Osteoblast (primary cell): ENCODE measurements at regions not wholly inside any gene's neighbourhood (a gene's known extent, or its start where the extent isn't known, plus 50 kb on each side); places are given as distances from the start of the nearest gene placed in this dataset.

Experiments
- DNase-seq: peaks from one replicate; pipeline ENCODE4 v3.0.0; 2011; ENCODE audit warnings: low spot score, mixed read lengths; ENCODE audit not compliant: insufficient read length; ENCODE audit errors: missing footprints
- H2AFZ ChIP-seq: 2 replicates; pipeline ENCODE4 v1.6.0; 2011; ENCODE audit warnings: mild to moderate bottlenecking, low read length
- H3K27ac ChIP-seq: 2 replicates; pipeline ENCODE4 v1.5.1; 2011; ENCODE audit warnings: mild to moderate bottlenecking, low read depth, low read length, moderate library complexity
- H3K27me3 ChIP-seq: 2 replicates; pipeline ENCODE4 v1.6.0; 2012; ENCODE audit warnings: mild to moderate bottlenecking, control low read depth, inconsistent platforms, low read length, moderate library complexity; ENCODE audit not compliant: insufficient read depth
- H3K36me3 ChIP-seq: 2 replicates; pipeline ENCODE4 v1.5.1; 2011; ENCODE audit warnings: mild to moderate bottlenecking, low read length, control low read depth, moderate library complexity; ENCODE audit not compliant: insufficient read depth
- H3K4me1 ChIP-seq: 2 replicates; pipeline ENCODE4 v1.5.1; 2011; ENCODE audit warnings: mild to moderate bottlenecking, low read length, control low read depth, moderate library complexity; ENCODE audit not compliant: insufficient read depth
- H3K4me2 ChIP-seq: 2 replicates; pipeline ENCODE4 v1.6.0; 2011; ENCODE audit warnings: mild to moderate bottlenecking, low read length; ENCODE audit not compliant: insufficient read depth
- H3K4me3 ChIP-seq: fragments of 200-600 bp; sonication (generic); 3 replicates; pipeline ENCODE4 v1.5.1; 2012; ENCODE audit warnings: mild to moderate bottlenecking, low read length, inconsistent platforms; ENCODE audit not compliant: insufficient read depth
- H3K79me2 ChIP-seq: 2 replicates; pipeline ENCODE4 v1.6.0; 2012; ENCODE audit warnings: mild to moderate bottlenecking, low read length, control low read depth, inconsistent platforms; ENCODE audit not compliant: insufficient read depth
- H3K9me3 ChIP-seq: 2 replicates; pipeline ENCODE4 v1.5.1; 2011; ENCODE audit warnings: low read depth, low read length, control low read depth
- H4K20me1 ChIP-seq: 2 replicates; pipeline ENCODE4 v1.6.0; 2012; ENCODE audit warnings: mild to moderate bottlenecking, low read length, control low read depth; ENCODE audit not compliant: insufficient read depth
- CTCF ChIP-seq: IDR thresholded peaks from 2 replicates; pipeline ENCODE4 v1.5.1; 2011; ENCODE audit warnings: mild to moderate bottlenecking, low read depth, low read length, moderate library complexity; ENCODE audit errors: extremely low read depth

- H2AFZ ChIP-seq = no peak overlapping the region
These were observed 153.4 kb upstream of the DYNLRB2 start for GRCh38 chr16:80387318-80387921.

GRCh38 chr16:80384862-80385261, 155.9 kb upstream of the DYNLRB2 start:
- Histone ChIP-seq H3K27ac (no peak overlapping the region), H3K4me1 (no peaks in the 10 kb centered on the region), H2AFZ (no peak overlapping the region), H3K79me2 (no peaks in the 10 kb centered on the region), H3K9me3 (no peaks in the 10 kb centered on the region), H3K36me3 (no peaks in the 10 kb centered on the region), H3K4me3 (no peak overlapping the region), H3K27me3 (peaks cover 3% of the 10 kb centered on the region), H4K20me1 (no peaks in the 10 kb centered on the region), H3K4me2 (no peak overlapping the region)
- DNase-seq = no peak
- no peak for TF ChIP-seq CTCF

More at GRCh38 chr16:80387318-80387921, 153.4 kb upstream of the DYNLRB2 start:
- H3K27me3 ChIP-seq = peaks cover under 1% of the 10 kb centered on the region
- no peaks in the 10 kb centered on the region for H3K9me3 ChIP-seq
- no peaks in the 10 kb centered on the region for H3K4me1 ChIP-seq
- no peak for DNase-seq
- no peak overlapping the region for H3K4me2 ChIP-seq
- no peaks in the 10 kb centered on the region for H3K79me2 ChIP-seq
- TF ChIP-seq CTCF = no peak
- no peak overlapping the region for H3K27ac ChIP-seq
- H3K36me3 ChIP-seq = no peaks in the 10 kb centered on the region
- no peaks in the 10 kb centered on the region for H4K20me1 ChIP-seq
- no peak overlapping the region for H3K4me3 ChIP-seq

- H3K27ac ChIP-seq = no peak overlapping the region
- no peak for DNase-seq
- no peaks in the 10 kb centered on the region for H3K4me1 ChIP-seq
- no peak overlapping the region for H3K4me3 ChIP-seq
- H3K79me2 ChIP-seq = no peaks in the 10 kb centered on the region
- no peaks in the 10 kb centered on the region for H4K20me1 ChIP-seq
- H3K27me3 ChIP-seq = peaks cover 3% of the 10 kb centered on the region
- no peaks in the 10 kb centered on the region for H3K36me3 ChIP-seq
- TF ChIP-seq CTCF = no peak
- no peak overlapping the region for H2AFZ ChIP-seq
- H3K9me3 ChIP-seq = no peaks in the 10 kb centered on the region
- H3K4me2 ChIP-seq = no peak overlapping the region
These were observed 160.3 kb upstream of the DYNLRB2 start for GRCh38 chr16:80380514-80380913.

GRCh38 chr16:80377096-80377956, 163.5 kb upstream of the DYNLRB2 start:
- H4K20me1 ChIP-seq = no peaks in the 10 kb centered on the region
- DNase-seq = no peak
- no peaks in the 10 kb centered on the region for H3K4me1 ChIP-seq
- peaks cover 1% of the 10 kb centered on the region for H3K27me3 ChIP-seq
- no peak overlapping the region for H3K4me3 ChIP-seq
- TF ChIP-seq CTCF = no peak
- no peaks in the 10 kb centered on the region for H3K79me2 ChIP-seq
- H2AFZ ChIP-seq = no peak overlapping the region
- no peaks in the 10 kb centered on the region for H3K36me3 ChIP-seq
- no peak overlapping the region for H3K4me2 ChIP-seq
- no peak overlapping the region for H3K27ac ChIP-seq
- no peaks in the 10 kb centered on the region for H3K9me3 ChIP-seq
